ENCODE measurements at regions not wholly inside any gene's neighbourhood (a gene's known extent, or its start where the extent isn't known, plus 50 kb on each side); places are given as distances from the start of the nearest gene placed in this dataset.
"Not testable (repeated sequence)": the region's sequence is repeated elsewhere in the genome, so short reads cannot be mapped to it uniquely, and the experiment has no call there.

- 74% methylated on average over 4 of the region's 4 CpGs for WGBS, 2 experiments
- H3K36me3 ChIP-seq (ENCODE audit: control insufficient read depth, insufficient read depth, low read length), result no peaks in the 10 kb centered on the region
- H3K4me1 ChIP-seq (ENCODE audit: control insufficient read depth, insufficient read depth, low read length), result peaks cover 4% of the 10 kb centered on the region
- no peak overlapping the region for H3K4me3 ChIP-seq (ENCODE audit: insufficient read depth, low read depth, low read length)
- no peak overlapping the region for H3K27ac ChIP-seq (ENCODE audit: insufficient read depth, low read depth, low read length, poor library complexity, severe bottlenecking)
- no peaks in the 10 kb centered on the region for H3K9me3 ChIP-seq (ENCODE audit: control insufficient read depth, low read length)
- no peaks in the 10 kb centered on the region for H3K27me3 ChIP-seq (ENCODE audit: control insufficient read depth, insufficient read depth, low read length, poor library complexity, severe bottlenecking)
Observed at GRCh38 chr12:115872919-115873357, 404.6 kb downstream of the MED13L start.

GRCh38 chr12:115872212-115872611 lies 405.3 kb downstream of the MED13L start:
- H3K9me3 ChIP-seq (ENCODE audit: control insufficient read depth, low read length), result no peaks in the 10 kb centered on the region
- H3K27ac ChIP-seq (ENCODE audit: insufficient read depth, low read depth, low read length, poor library complexity, severe bottlenecking), result no peak overlapping the region
- H3K4me3 ChIP-seq (ENCODE audit: insufficient read depth, low read depth, low read length), result no peak overlapping the region
- peaks cover 4% of the 10 kb centered on the region for H3K4me1 ChIP-seq (ENCODE audit: control insufficient read depth, insufficient read depth, low read length)
- no peaks in the 10 kb centered on the region for H3K36me3 ChIP-seq (ENCODE audit: control insufficient read depth, insufficient read depth, low read length)
- no peaks in the 10 kb centered on the region for H3K27me3 ChIP-seq (ENCODE audit: control insufficient read depth, insufficient read depth, low read length, poor library complexity, severe bottlenecking)
- 37 to 38% methylated on average over 1 of the region's 1 CpG for whole genome bisulfite sequencing, 2 experiments

- 66 to 74% methylated on average over 3 of the region's 3 CpGs for WGBS, 2 experiments
- Histone ChIP-seq H3K27ac (ENCODE audit: insufficient read depth, low read depth, low read length, poor library complexity, severe bottlenecking) (no peak overlapping the region), H3K4me1 (ENCODE audit: control insufficient read depth, insufficient read depth, low read length) (peaks cover 4% of the 10 kb centered on the region), H3K36me3 (ENCODE audit: control insufficient read depth, insufficient read depth, low read length) (no peaks in the 10 kb centered on the region), H3K27me3 (ENCODE audit: control insufficient read depth, insufficient read depth, low read length, poor library complexity, severe bottlenecking) (no peaks in the 10 kb centered on the region), H3K9me3 (ENCODE audit: control insufficient read depth, low read length) (no peaks in the 10 kb centered on the region), H3K4me3 (ENCODE audit: insufficient read depth, low read depth, low read length) (no peak overlapping the region)
Observed at GRCh38 chr12:115871714-115872113, 405.8 kb downstream of the MED13L start.

GRCh38 chr12:115870510-115870909 lies 407.0 kb downstream of the MED13L start:
- H3K9me3 ChIP-seq (ENCODE audit: control insufficient read depth, low read length), result no peaks in the 10 kb centered on the region
- no peak overlapping the region for H3K27ac ChIP-seq (ENCODE audit: insufficient read depth, low read depth, low read length, poor library complexity, severe bottlenecking)
- peaks cover 4% of the 10 kb centered on the region for H3K4me1 ChIP-seq (ENCODE audit: control insufficient read depth, insufficient read depth, low read length)
- WGBS, 2 experiments, result 69 to 83% methylated on average over 2 to 3 of the region's 4 CpGs
- no peak overlapping the region for H3K4me3 ChIP-seq (ENCODE audit: insufficient read depth, low read depth, low read length)
- no peaks in the 10 kb centered on the region for H3K27me3 ChIP-seq (ENCODE audit: control insufficient read depth, insufficient read depth, low read length, poor library complexity, severe bottlenecking)
- no peaks in the 10 kb centered on the region for H3K36me3 ChIP-seq (ENCODE audit: control insufficient read depth, insufficient read depth, low read length)

GRCh38 chr12:115870021-115870420 lies 407.5 kb downstream of the MED13L start:
- Histone ChIP-seq H3K27ac (ENCODE audit: insufficient read depth, low read depth, low read length, poor library complexity, severe bottlenecking) (no peak overlapping the region), H3K4me3 (ENCODE audit: insufficient read depth, low read depth, low read length) (no peak overlapping the region), H3K9me3 (ENCODE audit: control insufficient read depth, low read length) (no peaks in the 10 kb centered on the region), H3K4me1 (ENCODE audit: control insufficient read depth, insufficient read depth, low read length) (peaks cover 4% of the 10 kb centered on the region), H3K36me3 (ENCODE audit: control insufficient read depth, insufficient read depth, low read length) (no peaks in the 10 kb centered on the region), H3K27me3 (ENCODE audit: control insufficient read depth, insufficient read depth, low read length, poor library complexity, severe bottlenecking) (no peaks in the 10 kb centered on the region)
- WGBS, 2 experiments, result 87 to 91% methylated on average over 4 of the region's 4 CpGs

- no peak overlapping the region for H3K27ac ChIP-seq (ENCODE audit: insufficient read depth, low read depth, low read length, poor library complexity, severe bottlenecking)
- 90 to 91% methylated on average over 5 of the region's 5 CpGs for WGBS, 2 experiments
- no peaks in the 10 kb centered on the region for H3K27me3 ChIP-seq (ENCODE audit: control insufficient read depth, insufficient read depth, low read length, poor library complexity, severe bottlenecking)
Observed at GRCh38 chr12:115869604-115870003, 407.9 kb downstream of the MED13L start.

GRCh38 chr12:115868624-115869023 lies 408.9 kb downstream of the MED13L start:
- Histone ChIP-seq H3K27ac (ENCODE audit: insufficient read depth, low read depth, low read length, poor library complexity, severe bottlenecking) (no peak overlapping the region), H3K36me3 (ENCODE audit: control insufficient read depth, insufficient read depth, low read length) (no peaks in the 10 kb centered on the region), H3K4me3 (ENCODE audit: insufficient read depth, low read depth, low read length) (no peak overlapping the region), H3K27me3 (ENCODE audit: control insufficient read depth, insufficient read depth, low read length, poor library complexity, severe bottlenecking) (no peaks in the 10 kb centered on the region), H3K9me3 (ENCODE audit: control insufficient read depth, low read length) (no peaks in the 10 kb centered on the region), H3K4me1 (ENCODE audit: control insufficient read depth, insufficient read depth, low read length) (peaks cover 4% of the 10 kb centered on the region)
- 89 to 90% methylated on average over 3 to 6 of the region's 6 CpGs for WGBS, 2 experiments

More at GRCh38 chr12:115869604-115870003, 407.9 kb downstream of the MED13L start:
- Histone ChIP-seq H3K4me3 (ENCODE audit: insufficient read depth, low read depth, low read length) (no peak overlapping the region), H3K9me3 (ENCODE audit: control insufficient read depth, low read length) (no peaks in the 10 kb centered on the region), H3K36me3 (ENCODE audit: control insufficient read depth, insufficient read depth, low read length) (no peaks in the 10 kb centered on the region), H3K4me1 (ENCODE audit: control insufficient read depth, insufficient read depth, low read length) (peaks cover 4% of the 10 kb centered on the region)

- H3K4me1 ChIP-seq (ENCODE audit: control insufficient read depth, insufficient read depth, low read length), result peaks cover 4% of the 10 kb centered on the region
- H3K27me3 ChIP-seq (ENCODE audit: control insufficient read depth, insufficient read depth, low read length, poor library complexity, severe bottlenecking), result no peaks in the 10 kb centered on the region
- H3K4me3 ChIP-seq (ENCODE audit: insufficient read depth, low read depth, low read length), result no peak overlapping the region
- H3K9me3 ChIP-seq (ENCODE audit: control insufficient read depth, low read length), result no peaks in the 10 kb centered on the region
- no peaks in the 10 kb centered on the region for H3K36me3 ChIP-seq (ENCODE audit: control insufficient read depth, insufficient read depth, low read length)
- WGBS, 2 experiments, result 73 to 83% methylated on average over 4 of the region's 4 CpGs
- H3K27ac ChIP-seq (ENCODE audit: insufficient read depth, low read depth, low read length, poor library complexity, severe bottlenecking), result no peak overlapping the region
Observed at GRCh38 chr12:115867854-115868253, 409.6 kb downstream of the MED13L start.

- H3K4me3 ChIP-seq (ENCODE audit: insufficient read depth, low read depth, low read length), result no peak overlapping the region
- H3K9me3 ChIP-seq (ENCODE audit: control insufficient read depth, low read length), result no peaks in the 10 kb centered on the region
- 80 to 88% methylated on average over 6 of the region's 6 CpGs for WGBS, 2 experiments
Observed at GRCh38 chr12:115866909-115867525, 410.5 kb downstream of the MED13L start.

GRCh38 chr12:115866281-115866680 lies 411.2 kb downstream of the MED13L start:
- no CpG with 5 or more reads among the region's 3 CpGs for WGBS, 2 experiments
- H3K27me3 ChIP-seq (ENCODE audit: control insufficient read depth, insufficient read depth, low read length, poor library complexity, severe bottlenecking); H3K27ac ChIP-seq (ENCODE audit: insufficient read depth, low read depth, low read length, poor library complexity, severe bottlenecking); H3K4me1 ChIP-seq (ENCODE audit: control insufficient read depth, insufficient read depth, low read length); H3K4me3 ChIP-seq (ENCODE audit: insufficient read depth, low read depth, low read length); H3K9me3 ChIP-seq (ENCODE audit: control insufficient read depth, low read length); H3K36me3 ChIP-seq (ENCODE audit: control insufficient read depth, insufficient read depth, low read length): not testable (repeated sequence)

More at GRCh38 chr12:115866909-115867525, 410.5 kb downstream of the MED13L start:
- Histone ChIP-seq H3K36me3 (ENCODE audit: control insufficient read depth, insufficient read depth, low read length) (no peaks in the 10 kb centered on the region), H3K4me1 (ENCODE audit: control insufficient read depth, insufficient read depth, low read length) (peaks cover 2% of the 10 kb centered on the region), H3K27me3 (ENCODE audit: control insufficient read depth, insufficient read depth, low read length, poor library complexity, severe bottlenecking) (no peaks in the 10 kb centered on the region), H3K27ac (ENCODE audit: insufficient read depth, low read depth, low read length, poor library complexity, severe bottlenecking) (no peak overlapping the region)
